ENCODE measurements at regions not wholly inside any gene's neighbourhood (a gene's known extent, or its start where the extent isn't known, plus 50 kb on each side); places are given as distances from the start of the nearest gene placed in this dataset.

DNA sequence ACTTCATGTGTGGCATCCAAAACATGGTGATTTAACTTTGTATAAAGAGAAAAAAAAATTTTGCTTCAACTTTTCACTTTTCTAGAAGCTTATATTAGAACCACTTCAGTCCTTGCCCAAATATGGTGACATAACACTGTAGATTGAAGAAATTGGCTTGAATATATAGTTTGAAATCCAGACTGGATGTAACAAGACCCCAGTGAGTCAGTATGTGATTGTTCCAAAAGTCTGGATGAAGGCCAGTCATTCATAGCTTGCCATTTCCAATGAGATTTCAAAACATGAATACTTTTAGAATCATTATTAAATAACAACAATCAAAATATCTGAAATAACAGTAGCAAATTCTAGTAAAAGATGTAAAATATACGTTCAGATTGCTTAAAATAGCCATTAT, 104.8 kb upstream of the FN1 start (continued):
- TF ChIP-seq SMC3 (IDR thresholded peaks at IDR 0.05; ENCODE audit: low read depth, low read length): no peak
- no peak for TF ChIP-seq MEF2A (IDR thresholded peaks at IDR 0.05; ENCODE audit: borderline replicate concordance, low read depth)
- no peak for TF ChIP-seq ELF1 (IDR thresholded peaks at IDR 0.05)
- TF ChIP-seq POLR2AphosphoS5 (IDR thresholded peaks at IDR 0.05; ENCODE audit: low read depth, low read length): no peak; the same call in 1 of the 2 replicates
- peak in 1 of 2 experiments; percentile 77; a peak in 2 of 4 replicates for TF ChIP-seq EP300 (IDR thresholded peaks at IDR 0.05; ENCODE audit: borderline replicate concordance in 1 of 2, low read depth in 1 of 2, low read length in 1 of 2)
- TF ChIP-seq, protein P1, sequence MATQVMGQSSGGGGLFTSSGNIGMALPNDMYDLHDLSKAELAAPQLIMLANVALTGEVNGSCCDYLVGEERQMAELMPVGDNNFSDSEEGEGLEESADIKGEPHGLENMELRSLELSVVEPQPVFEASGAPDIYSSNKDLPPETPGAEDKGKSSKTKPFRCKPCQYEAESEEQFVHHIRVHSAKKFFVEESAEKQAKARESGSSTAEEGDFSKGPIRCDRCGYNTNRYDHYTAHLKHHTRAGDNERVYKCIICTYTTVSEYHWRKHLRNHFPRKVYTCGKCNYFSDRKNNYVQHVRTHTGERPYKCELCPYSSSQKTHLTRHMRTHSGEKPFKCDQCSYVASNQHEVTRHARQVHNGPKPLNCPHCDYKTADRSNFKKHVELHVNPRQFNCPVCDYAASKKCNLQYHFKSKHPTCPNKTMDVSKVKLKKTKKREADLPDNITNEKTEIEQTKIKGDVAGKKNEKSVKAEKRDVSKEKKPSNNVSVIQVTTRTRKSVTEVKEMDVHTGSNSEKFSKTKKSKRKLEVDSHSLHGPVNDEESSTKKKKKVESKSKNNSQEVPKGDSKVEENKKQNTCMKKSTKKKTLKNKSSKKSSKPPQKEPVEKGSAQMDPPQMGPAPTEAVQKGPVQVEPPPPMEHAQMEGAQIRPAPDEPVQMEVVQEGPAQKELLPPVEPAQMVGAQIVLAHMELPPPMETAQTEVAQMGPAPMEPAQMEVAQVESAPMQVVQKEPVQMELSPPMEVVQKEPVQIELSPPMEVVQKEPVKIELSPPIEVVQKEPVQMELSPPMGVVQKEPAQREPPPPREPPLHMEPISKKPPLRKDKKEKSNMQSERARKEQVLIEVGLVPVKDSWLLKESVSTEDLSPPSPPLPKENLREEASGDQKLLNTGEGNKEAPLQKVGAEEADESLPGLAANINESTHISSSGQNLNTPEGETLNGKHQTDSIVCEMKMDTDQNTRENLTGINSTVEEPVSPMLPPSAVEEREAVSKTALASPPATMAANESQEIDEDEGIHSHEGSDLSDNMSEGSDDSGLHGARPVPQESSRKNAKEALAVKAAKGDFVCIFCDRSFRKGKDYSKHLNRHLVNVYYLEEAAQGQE (IDR thresholded peaks at IDR 0.05; ENCODE audit: low read depth, low read length): no peak
- TF ChIP-seq RFX5 (IDR thresholded peaks at IDR 0.05; ENCODE audit: low read length): no peak
- TF ChIP-seq, protein P2, sequence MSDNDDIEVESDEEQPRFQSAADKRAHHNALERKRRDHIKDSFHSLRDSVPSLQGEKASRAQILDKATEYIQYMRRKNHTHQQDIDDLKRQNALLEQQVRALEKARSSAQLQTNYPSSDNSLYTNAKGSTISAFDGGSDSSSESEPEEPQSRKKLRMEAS (IDR thresholded peaks at IDR 0.05; ENCODE audit: low read depth): no peak
- TF ChIP-seq RAD21 (IDR thresholded peaks at IDR 0.05; ENCODE audit: low read length): no peak
- TF ChIP-seq, protein P3, sequence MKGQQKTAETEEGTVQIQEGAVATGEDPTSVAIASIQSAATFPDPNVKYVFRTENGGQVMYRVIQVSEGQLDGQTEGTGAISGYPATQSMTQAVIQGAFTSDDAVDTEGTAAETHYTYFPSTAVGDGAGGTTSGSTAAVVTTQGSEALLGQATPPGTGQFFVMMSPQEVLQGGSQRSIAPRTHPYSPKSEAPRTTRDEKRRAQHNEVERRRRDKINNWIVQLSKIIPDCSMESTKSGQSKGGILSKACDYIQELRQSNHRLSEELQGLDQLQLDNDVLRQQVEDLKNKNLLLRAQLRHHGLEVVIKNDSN (IDR thresholded peaks at IDR 0.05; ENCODE audit: borderline replicate concordance, low read depth): 0 out of 2 replicates have a peak, but pooled peaks have one; percentile 12
- TF ChIP-seq, protein P4, sequence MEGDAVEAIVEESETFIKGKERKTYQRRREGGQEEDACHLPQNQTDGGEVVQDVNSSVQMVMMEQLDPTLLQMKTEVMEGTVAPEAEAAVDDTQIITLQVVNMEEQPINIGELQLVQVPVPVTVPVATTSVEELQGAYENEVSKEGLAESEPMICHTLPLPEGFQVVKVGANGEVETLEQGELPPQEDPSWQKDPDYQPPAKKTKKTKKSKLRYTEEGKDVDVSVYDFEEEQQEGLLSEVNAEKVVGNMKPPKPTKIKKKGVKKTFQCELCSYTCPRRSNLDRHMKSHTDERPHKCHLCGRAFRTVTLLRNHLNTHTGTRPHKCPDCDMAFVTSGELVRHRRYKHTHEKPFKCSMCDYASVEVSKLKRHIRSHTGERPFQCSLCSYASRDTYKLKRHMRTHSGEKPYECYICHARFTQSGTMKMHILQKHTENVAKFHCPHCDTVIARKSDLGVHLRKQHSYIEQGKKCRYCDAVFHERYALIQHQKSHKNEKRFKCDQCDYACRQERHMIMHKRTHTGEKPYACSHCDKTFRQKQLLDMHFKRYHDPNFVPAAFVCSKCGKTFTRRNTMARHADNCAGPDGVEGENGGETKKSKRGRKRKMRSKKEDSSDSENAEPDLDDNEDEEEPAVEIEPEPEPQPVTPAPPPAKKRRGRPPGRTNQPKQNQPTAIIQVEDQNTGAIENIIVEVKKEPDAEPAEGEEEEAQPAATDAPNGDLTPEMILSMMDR (IDR thresholded peaks at IDR 0.05): no peak
- TF ChIP-seq GATA2 (CRISPR knock-in tag; IDR thresholded peaks at IDR 0.05): no peak

DNA sequence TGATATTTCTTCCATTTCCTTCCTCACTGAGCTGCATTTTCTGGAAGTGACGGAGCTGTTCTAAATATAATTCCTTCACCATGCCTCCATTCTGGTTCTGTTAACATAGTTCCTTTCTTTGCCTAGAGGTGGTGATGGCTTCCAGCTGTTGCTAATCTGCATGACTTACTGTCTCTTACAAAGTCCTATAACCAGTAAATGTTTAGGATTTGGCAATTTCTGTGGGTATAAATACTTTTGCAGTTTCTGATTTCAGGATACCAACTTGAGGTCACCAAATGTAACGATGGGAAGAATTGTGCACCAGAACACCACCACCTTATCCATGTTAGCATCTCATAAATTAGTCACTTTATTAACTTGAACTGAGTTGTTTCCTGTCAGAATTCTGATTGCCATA, 101.7 kb upstream of the FN1 start:
- POLR2A ChIA-PET: no interaction called here
- no peak for DNase-seq
- CTCF ChIA-PET: no interaction called here
- Histone ChIP-seq H3K4me3 (ENCODE audit: low read depth in 2 of 2, low read length in 1 of 2) (no peak overlapping the region), H3K79me2 (ENCODE audit: insufficient read depth) (no peaks in the 10 kb centered on the region), H3K4me1 (ENCODE audit: control insufficient read depth in 1 of 2, insufficient read depth in 2 of 2, low read depth in 1 of 2, low read length in 1 of 2) (peaks cover 0 to 35% of the 10 kb centered on the region in 2 experiments; a peak in 1 of 4 replicates), H3K9ac (no peak overlapping the region), H3K9me2 (no peaks in the 10 kb centered on the region), H2AFZ (ENCODE audit: low read depth) (no peak overlapping the region), H3K36me3 (replicated peaks in 1 of 2; ENCODE audit: control insufficient read depth in 1 of 2, insufficient read depth in 2 of 2, low read length in 1 of 2) (no peaks in the 10 kb centered on the region), H3K27ac (ENCODE audit: low read depth in 2 of 2, low read length in 1 of 2) (peak overlapping the region in 1 of 2 experiments; percentile 18; a peak in 1 of 4 replicates), H3K27me3 (ENCODE audit: insufficient read depth) (no peaks in the 10 kb centered on the region), H3K9me3 (no peaks in the 10 kb centered on the region), H3K4me2 (no peak overlapping the region), H4K20me1 (ENCODE audit: insufficient read depth) (no peaks in the 10 kb centered on the region), H3F3A (replicated peaks; ENCODE audit: insufficient read depth) (peaks cover 29% of the 10 kb centered on the region)
- WGBS (ENCODE audit: low lambda C conversion rate): 80% methylated on average over 2 of the region's 2 CpGs
- TF ChIP-seq CHD2 (IDR thresholded peaks at IDR 0.05; ENCODE audit: low read length, partially characterized antibody) (no peak), NRF1 (IDR thresholded peaks at IDR 0.05; ENCODE audit: low read depth, low read length) (no peak), YY1 (IDR thresholded peaks at IDR 0.05; ENCODE audit: low read depth) (no peak), FOXM1 (IDR thresholded peaks at IDR 0.05; ENCODE audit: low read depth) (no peak), RCOR1 (IDR thresholded peaks at IDR 0.05; ENCODE audit: low read length) (no peak), GATA2 (CRISPR knock-in tag; IDR thresholded peaks at IDR 0.05) (no peak), GABPA (IDR thresholded peaks at IDR 0.05; ENCODE audit: low read depth) (no peak), NFIC (IDR thresholded peaks at IDR 0.05; ENCODE audit: borderline replicate concordance) (no peak)
- TF ChIP-seq, protein P3 (IDR thresholded peaks at IDR 0.05; ENCODE audit: borderline replicate concordance, low read depth): no peak
- TF ChIP-seq, protein P4 (IDR thresholded peaks at IDR 0.05): no peak
- TF ChIP-seq, protein P5, sequence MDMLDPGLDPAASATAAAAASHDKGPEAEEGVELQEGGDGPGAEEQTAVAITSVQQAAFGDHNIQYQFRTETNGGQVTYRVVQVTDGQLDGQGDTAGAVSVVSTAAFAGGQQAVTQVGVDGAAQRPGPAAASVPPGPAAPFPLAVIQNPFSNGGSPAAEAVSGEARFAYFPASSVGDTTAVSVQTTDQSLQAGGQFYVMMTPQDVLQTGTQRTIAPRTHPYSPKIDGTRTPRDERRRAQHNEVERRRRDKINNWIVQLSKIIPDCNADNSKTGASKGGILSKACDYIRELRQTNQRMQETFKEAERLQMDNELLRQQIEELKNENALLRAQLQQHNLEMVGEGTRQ (IDR thresholded peaks at IDR 0.05; ENCODE audit: borderline replicate concordance, low read depth, low read length): no peak

Data from SK-N-SH (cell line).